GM12878 (cell line): ENCODE measurements at regions not wholly inside any gene's neighbourhood (a gene's known extent, or its start where the extent isn't known, plus 50 kb on each side); places are given as distances from the start of the nearest gene placed in this dataset.

Source experiments
- SIN3A ChIP-seq: IDR thresholded peaks from 2 replicates; pipeline ENCODE4 v1.6.1; 2012; ENCODE audit warnings: low read depth, low read length, improper control_type of control experiment
- ZNF384 ChIP-seq: IDR thresholded peaks from 2 replicates; pipeline ENCODE4 v1.6.1; 2012; ENCODE audit warnings: low read depth, mild to moderate bottlenecking, low read length, improper control_type of control experiment, borderline replicate concordance

- TF ChIP-seq SIN3A: no peak
- no peak for TF ChIP-seq ZNF384
Measured at GRCh38 chr11:23087407-23087806, 227.1 kb upstream of the CCDC179 start.
